HG03558 (cell line): ENCODE measurements at regions not wholly inside any gene's neighbourhood (a gene's known extent, or its start where the extent isn't known, plus 50 kb on each side); places are given as distances from the start of the nearest gene placed in this dataset.

Experiments
- ATAC-seq: cut with Tn5 transposase; IDR thresholded peaks from one replicate; pipeline ENCODE4 v1.9.1; 2021; ENCODE audit warnings: moderate number of reproducible peaks; ENCODE audit not compliant: unreplicated experiment; ENCODE audit errors: extremely low read depth

DNA sequence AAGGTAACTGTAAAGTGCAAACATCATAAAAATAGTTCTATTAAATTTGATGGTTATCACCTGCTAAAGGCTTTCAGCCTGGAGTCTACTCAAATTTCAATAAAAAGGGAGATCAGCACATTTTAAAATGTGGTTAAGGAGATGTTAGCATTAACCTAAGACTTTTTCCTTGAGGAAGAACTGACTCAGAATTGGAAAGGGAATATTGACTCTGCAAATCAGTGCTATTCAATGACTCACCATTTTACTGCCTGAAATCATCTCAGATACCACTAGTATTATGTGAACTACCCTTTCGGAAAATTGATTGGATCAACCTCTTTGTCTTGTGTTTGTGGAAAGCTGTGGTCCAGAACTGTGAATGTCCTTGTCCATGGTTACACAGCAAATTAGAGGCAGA, 113.3 kb downstream of the ADRB2 start:
- no peak for ATAC-seq

DNA sequence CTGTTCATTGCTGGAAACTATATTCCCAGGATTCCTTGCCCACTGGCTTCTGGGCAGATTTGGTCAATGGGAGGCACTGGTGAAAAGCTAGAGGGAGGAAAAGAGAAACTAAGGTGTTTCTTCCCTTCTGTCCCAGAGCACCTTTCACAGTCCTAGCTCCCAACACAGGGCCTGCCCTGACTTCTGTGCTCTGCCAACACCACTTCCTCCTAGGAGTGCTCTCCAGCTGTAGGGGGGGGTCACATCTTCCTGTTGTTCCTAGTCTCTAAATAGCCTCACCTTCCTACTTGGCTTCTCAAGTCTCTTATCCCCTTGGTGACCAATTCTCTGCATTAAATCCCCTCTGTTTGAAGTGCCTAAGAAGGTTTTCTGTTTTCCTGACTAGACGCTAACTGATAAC, 115.4 kb downstream of the ADRB2 start:
- ATAC-seq: no peak

DNA sequence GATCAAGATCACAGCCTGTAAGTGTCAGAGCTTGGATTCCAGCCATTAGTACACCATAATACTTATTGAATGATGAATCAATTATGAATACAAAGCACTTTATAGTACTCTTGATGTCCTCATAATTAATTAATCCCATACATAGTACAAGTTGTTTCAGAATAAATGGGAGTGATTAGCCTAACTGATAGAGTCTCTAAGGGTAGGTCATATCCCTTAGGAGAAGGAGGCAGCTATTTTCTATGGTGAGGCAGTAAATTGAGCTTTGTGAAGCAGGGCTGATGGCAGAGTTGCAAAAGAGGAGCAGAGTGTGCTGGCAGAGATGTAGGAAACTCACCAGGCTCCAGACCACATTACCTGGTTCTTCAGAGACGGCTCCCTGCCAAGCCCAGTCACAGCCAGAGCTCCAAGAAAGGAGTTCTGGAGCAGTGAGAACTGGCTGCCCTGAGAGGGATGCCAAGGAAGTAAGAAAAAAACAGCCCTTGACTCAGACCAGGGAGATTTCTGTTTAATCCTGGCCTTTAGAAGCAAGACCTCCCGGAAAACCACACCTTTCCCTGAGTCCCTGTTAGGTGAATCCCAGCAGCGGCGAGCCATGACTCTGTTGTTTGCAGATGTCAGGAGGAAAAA, 112.9 kb downstream of the SH3TC2 start:
- no peak for ATAC-seq

DNA sequence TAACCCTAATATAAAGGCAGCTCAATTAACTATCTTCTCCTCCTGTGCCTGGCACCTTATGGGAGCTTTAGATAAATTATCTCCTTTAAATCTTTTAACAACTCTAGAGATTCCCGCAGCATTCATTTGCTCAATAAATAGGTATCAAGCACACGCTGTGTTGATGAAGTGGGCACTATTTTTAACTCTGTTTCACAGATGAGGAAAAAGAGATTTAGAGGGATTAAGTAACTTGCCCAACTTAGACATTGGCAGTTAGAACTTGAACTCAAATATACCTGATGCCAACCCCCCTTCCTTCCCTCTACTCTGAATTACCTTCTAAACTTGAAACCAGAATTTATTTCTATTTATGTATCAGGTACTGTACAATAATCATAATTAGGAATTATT, 112.4 kb downstream of the SH3TC2 start:
- ATAC-seq: no peak

DNA sequence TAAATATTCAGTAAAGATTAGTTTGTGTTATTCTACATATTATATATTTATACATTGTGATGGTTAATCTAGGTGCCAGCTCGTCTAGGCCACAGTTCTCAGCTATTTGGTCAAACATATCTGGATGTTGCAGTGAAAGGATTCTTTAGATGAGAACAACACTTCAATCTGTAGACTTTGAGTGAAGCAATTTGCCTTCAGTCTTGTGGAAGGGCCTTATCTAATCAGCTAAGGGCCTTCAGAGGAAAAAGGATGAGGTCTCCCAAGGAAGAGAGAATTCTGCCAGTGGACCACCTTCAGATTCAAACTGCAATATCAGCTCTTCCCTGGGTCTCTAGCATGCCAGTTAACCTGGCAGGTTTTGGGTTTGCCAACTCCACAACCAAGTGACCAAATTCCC, 112.0 kb downstream of the SH3TC2 start:
- no peak for ATAC-seq

DNA sequence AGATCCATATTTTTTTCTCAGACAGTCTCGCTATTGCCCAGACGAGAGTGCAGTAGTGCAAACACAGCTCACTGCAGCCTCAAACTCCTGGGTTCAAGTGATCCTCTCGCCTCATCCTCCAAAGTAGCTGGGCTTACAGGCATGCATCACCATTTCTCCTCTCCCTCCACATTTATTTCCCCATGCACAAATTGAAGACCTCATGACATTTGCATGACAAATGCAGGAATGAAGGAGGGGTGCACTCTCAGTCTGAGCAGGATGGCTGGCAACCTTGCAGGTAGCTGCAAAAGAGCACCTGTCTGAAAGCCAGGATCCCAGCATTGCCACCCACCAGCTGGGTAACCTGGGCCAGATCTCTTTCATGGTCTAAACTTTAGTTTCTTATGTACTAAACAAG, 111.2 kb downstream of the SH3TC2 start:
- no peak for ATAC-seq

DNA sequence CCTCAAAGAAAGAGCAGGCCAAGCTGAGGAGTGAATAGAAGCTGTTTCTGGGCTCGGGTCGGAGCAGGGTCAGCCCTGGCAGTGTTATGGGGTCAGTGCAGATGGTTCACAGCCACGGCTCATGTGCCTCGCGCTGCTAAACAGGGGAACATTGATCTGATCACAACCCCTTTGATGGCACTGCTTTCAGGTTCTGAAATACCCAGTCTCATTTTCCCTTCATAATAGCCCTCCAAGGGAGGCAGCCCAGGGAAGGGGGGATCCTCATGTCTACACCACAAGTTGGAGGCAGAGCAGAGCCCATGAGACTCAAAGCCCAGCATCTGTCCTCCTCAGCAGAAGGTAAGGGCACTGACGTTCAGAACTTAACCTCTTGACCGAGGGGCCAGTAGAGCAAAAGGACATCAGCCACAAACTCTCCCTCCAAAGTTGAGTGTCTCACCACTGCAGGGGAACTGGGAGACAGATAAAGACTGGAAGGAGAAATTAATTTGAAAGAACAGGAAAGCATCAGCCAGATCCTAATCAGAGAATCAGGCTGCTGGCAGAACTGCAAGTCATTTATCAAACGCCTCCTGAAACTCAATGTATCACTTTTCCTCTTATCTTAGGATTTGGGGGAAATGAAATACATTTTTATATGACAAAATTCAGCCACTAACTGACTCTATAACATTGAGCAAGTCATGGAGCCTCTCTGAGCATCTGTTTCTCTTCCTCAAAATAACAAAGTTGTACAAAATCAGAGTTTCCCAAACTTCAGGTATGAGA, 110.6 kb downstream of the SH3TC2 start:
- no peak for ATAC-seq

DNA sequence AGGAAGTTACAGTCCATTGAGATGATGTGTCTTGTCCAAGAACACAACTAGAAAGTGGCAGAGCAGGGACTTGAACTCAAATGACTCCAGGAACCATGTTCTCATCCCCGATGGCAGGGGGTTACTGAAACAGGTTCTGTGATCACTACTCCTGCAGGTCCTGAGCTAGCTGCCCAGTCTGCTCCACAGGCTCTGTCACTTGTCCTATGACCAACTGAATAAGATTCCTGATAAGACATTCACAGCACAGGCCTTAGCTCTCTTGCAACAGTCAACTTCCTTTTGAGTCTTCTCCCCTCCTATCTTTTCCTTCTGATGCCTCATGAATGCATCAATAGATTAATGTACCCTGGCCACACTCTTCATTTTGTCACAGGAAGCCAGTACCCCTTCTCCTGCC, 109.2 kb downstream of the SH3TC2 start:
- ATAC-seq: no peak
